ENCODE measurements at regions not wholly inside any gene's neighbourhood (a gene's known extent, or its start where the extent isn't known, plus 50 kb on each side); places are given as distances from the start of the nearest gene placed in this dataset.

DNA sequence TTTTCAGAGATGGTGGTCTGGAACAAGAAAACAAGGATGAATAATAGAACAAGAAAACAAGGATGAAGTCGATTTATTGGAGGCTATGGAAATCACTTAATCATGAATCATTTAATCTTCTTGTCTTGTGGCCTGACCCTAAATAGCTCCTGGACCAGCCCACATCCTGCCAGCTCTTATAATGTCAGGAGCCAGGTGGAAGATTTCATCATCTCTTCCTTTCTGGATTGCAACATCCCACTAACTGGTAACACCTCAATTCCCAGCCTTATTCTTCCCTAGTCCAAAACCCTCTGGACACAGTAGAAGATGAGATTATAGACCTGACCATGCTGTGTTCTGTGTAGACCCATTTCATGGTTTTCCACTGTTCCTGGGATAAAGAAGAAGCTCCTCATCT lies 470.1 kb upstream of the USP9Y start:
- no peak for TF ChIP-seq POLR2AphosphoS5 (IDR thresholded peaks at IDR 0.05)
- no peak for TF ChIP-seq EP300 (IDR thresholded peaks at IDR 0.05)
- TF ChIP-seq, protein P1, sequence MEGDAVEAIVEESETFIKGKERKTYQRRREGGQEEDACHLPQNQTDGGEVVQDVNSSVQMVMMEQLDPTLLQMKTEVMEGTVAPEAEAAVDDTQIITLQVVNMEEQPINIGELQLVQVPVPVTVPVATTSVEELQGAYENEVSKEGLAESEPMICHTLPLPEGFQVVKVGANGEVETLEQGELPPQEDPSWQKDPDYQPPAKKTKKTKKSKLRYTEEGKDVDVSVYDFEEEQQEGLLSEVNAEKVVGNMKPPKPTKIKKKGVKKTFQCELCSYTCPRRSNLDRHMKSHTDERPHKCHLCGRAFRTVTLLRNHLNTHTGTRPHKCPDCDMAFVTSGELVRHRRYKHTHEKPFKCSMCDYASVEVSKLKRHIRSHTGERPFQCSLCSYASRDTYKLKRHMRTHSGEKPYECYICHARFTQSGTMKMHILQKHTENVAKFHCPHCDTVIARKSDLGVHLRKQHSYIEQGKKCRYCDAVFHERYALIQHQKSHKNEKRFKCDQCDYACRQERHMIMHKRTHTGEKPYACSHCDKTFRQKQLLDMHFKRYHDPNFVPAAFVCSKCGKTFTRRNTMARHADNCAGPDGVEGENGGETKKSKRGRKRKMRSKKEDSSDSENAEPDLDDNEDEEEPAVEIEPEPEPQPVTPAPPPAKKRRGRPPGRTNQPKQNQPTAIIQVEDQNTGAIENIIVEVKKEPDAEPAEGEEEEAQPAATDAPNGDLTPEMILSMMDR (IDR thresholded peaks at IDR 0.05), result no peak
- TF ChIP-seq POLR2A (IDR thresholded peaks at IDR 0.05), result no peak

All from stomach (tissue), 4 donors.